Neural cell (in vitro differentiated cells): ENCODE measurements at regions not wholly inside any gene's neighbourhood (a gene's known extent, or its start where the extent isn't known, plus 50 kb on each side); places are given as distances from the start of the nearest gene placed in this dataset.

Source experiments
- H2AFZ ChIP-seq: fragments of 200-600, 300-800 bp; sonication (generic), shearing (Covaris generic); 2 replicates; pipeline ENCODE4 v1.6.0; 2014; ENCODE audit warnings: low read depth, mild to moderate bottlenecking, antibody characterized with exemption, low read length, moderate library complexity
- H3F3A ChIP-seq: fragments of 200-600 bp; shearing (Covaris generic); 2 replicates; pipeline ENCODE4 v1.6.1; 2016; ENCODE audit warnings: mild to moderate bottlenecking, moderate library complexity, mixed read lengths, antibody characterized with exemption, low read length; ENCODE audit not compliant: insufficient read depth, poor library complexity, severe bottlenecking
- H3K27ac ChIP-seq: fragments of 200-600, 300-800 bp; sonication (generic), shearing (Covaris generic); 2 replicates; pipeline ENCODE4 v1.5.1; 2014; ENCODE audit warnings: mild to moderate bottlenecking, low read length, moderate library complexity
- H3K27me3 ChIP-seq: fragments of 300-800, 200-600 bp; sonication (generic), shearing (Covaris generic); 2 replicates; pipeline ENCODE4 v1.6.0; 2014; ENCODE audit warnings: mild to moderate bottlenecking, low read depth, low read length, moderate library complexity; ENCODE audit not compliant: insufficient read depth
- H3K36me3 ChIP-seq: fragments of 300-800, 200-600 bp; sonication (generic), shearing (Covaris generic); 2 replicates; pipeline ENCODE4 v1.5.1; 2014; ENCODE audit warnings: mild to moderate bottlenecking, antibody characterized with exemption, low read length, moderate library complexity; ENCODE audit not compliant: insufficient read depth
- H3K4me2 ChIP-seq: fragments of 300-800, 200-600 bp; sonication (generic), shearing (Covaris generic); 2 replicates; pipeline ENCODE4 v1.6.0; 2014; ENCODE audit warnings: mild to moderate bottlenecking, low read length
- H3K4me3 ChIP-seq: fragments of 300-800, 200-600 bp; sonication (generic), shearing (Covaris generic); 2 replicates; pipeline ENCODE4 v1.5.1; 2014; ENCODE audit warnings: mild to moderate bottlenecking, low read length, moderate library complexity
- H3K79me2 ChIP-seq: fragments of 200-600 bp; shearing (Covaris generic); replicated peaks from 2 replicates; pipeline ENCODE4 v1.6.0; 2014; ENCODE audit warnings: mild to moderate bottlenecking, low read length, moderate library complexity; ENCODE audit not compliant: insufficient read depth
- H3K9ac ChIP-seq: fragments of 300-800, 200-600 bp; sonication (generic), shearing (Covaris generic); 2 replicates; pipeline ENCODE4 v1.6.1; 2016; ENCODE audit warnings: mild to moderate bottlenecking, low read length, mixed read lengths
- H3K9me2 ChIP-seq: fragments of 200-600 bp; shearing (Covaris generic); 2 replicates; pipeline ENCODE4 v1.6.1; 2016; ENCODE audit warnings: mild to moderate bottlenecking, low read length, mixed read lengths; ENCODE audit not compliant: insufficient read depth
- H3K9me3 ChIP-seq: fragments of 200-600, 300-800 bp; sonication (generic), shearing (Covaris generic); 2 replicates; pipeline ENCODE4 v1.6.1; 2016; ENCODE audit warnings: mild to moderate bottlenecking, mixed run types, low read length, moderate library complexity, mixed read lengths
- H4K20me1 ChIP-seq: fragments of 200-600 bp; shearing (Covaris generic); 2 replicates; pipeline ENCODE4 v1.6.1; 2016; ENCODE audit warnings: mild to moderate bottlenecking, mixed run types; ENCODE audit not compliant: insufficient read depth
- EP300 ChIP-seq: fragments of 450-650 bp; conservative IDR thresholded peaks from 2 replicates; pipeline ENCODE4 v1.6.1; 2014; ENCODE audit warnings: antibody characterized with exemption, mild to moderate bottlenecking, moderate library complexity; ENCODE audit not compliant: poor library complexity, severe bottlenecking
- EZH2 ChIP-seq: fragments of 200-600, 300-800 bp; shearing (Covaris generic), sonication (generic); IDR thresholded peaks from 2 replicates; pipeline ENCODE4 v1.6.1; 2014; ENCODE audit warnings: antibody characterized with exemption, low read length, borderline replicate concordance, mild to moderate bottlenecking; ENCODE audit not compliant: insufficient read depth, poor library complexity, severe bottlenecking
- MXI1 ChIP-seq: fragments of 450-650 bp; conservative IDR thresholded peaks from 2 replicates; pipeline ENCODE4 v1.6.1; 2014; ENCODE audit warnings: antibody characterized with exemption, mild to moderate bottlenecking; ENCODE audit not compliant: poor library complexity, severe bottlenecking
- POLR2AphosphoS5 ChIP-seq: IDR thresholded peaks from 2 replicates; pipeline ENCODE4 v1.6.1; 2012
- RAD21 ChIP-seq: fragments of 450-650 bp; conservative IDR thresholded peaks from 2 replicates; pipeline ENCODE4 v1.6.1; 2014; ENCODE audit warnings: antibody characterized with exemption, mild to moderate bottlenecking, moderate library complexity
- REST ChIP-seq: IDR thresholded peaks from 2 replicates; pipeline ENCODE4 v1.6.1; 2012; ENCODE audit warnings: borderline replicate concordance
- SMC3 ChIP-seq: fragments of 450-650 bp; conservative IDR thresholded peaks from 2 replicates; pipeline ENCODE4 v1.6.1; 2014; ENCODE audit warnings: antibody characterized with exemption, mild to moderate bottlenecking, moderate library complexity; ENCODE audit not compliant: poor library complexity
- TAF1 ChIP-seq: IDR thresholded peaks from 2 replicates; pipeline ENCODE4 v1.6.1; 2012; ENCODE audit warnings: low read depth
- TF ChIP-seq, protein P1 (sequence below): fragments of 450-650 bp; IDR thresholded peaks from 2 replicates; pipeline ENCODE4 v1.5.1; 2014; ENCODE audit warnings: antibody characterized with exemption, mild to moderate bottlenecking, moderate library complexity; ENCODE audit not compliant: poor library complexity, severe bottlenecking

DNA sequence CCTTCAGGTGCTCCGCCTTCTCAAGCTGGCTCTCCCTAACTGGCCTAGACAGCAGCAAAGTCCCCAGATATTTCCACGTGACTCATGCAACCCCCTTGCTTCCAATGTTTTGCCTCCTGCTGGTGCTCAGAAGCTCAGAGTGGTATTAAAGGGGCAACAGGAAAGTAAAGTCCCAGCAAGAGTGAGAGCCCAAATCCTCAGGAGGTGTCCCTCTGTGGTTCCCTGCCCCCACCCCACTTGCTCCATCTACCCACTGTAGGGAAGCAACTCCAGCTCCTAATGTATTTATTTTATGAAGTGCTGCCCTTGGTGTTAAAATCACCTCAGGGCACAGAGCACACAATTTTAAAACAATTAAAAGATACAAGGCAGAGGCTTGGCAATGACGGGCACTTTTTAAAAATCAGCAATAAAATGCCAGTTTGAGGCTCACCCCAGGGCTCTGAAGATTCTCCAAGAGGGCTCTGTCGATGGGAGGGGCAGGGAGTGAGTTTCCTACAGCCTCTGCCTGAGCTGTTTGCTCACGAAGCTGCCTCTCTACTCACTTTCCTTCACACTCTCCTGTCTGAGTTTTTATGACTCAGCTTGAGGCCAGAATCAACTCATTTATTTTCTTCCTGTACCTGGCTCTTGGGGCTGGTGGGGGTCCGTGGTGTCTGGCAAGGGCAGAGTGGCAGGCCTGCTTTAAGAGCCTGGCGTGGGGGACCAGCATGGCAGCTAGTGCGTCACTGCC lies 81.9 kb upstream of the MAX start:
- TF ChIP-seq EP300: no peak
- no peak for TF ChIP-seq SMC3
- TF ChIP-seq, protein P1, sequence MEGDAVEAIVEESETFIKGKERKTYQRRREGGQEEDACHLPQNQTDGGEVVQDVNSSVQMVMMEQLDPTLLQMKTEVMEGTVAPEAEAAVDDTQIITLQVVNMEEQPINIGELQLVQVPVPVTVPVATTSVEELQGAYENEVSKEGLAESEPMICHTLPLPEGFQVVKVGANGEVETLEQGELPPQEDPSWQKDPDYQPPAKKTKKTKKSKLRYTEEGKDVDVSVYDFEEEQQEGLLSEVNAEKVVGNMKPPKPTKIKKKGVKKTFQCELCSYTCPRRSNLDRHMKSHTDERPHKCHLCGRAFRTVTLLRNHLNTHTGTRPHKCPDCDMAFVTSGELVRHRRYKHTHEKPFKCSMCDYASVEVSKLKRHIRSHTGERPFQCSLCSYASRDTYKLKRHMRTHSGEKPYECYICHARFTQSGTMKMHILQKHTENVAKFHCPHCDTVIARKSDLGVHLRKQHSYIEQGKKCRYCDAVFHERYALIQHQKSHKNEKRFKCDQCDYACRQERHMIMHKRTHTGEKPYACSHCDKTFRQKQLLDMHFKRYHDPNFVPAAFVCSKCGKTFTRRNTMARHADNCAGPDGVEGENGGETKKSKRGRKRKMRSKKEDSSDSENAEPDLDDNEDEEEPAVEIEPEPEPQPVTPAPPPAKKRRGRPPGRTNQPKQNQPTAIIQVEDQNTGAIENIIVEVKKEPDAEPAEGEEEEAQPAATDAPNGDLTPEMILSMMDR: no peak
- no peak for TF ChIP-seq POLR2AphosphoS5
- TF ChIP-seq REST: no peak
- TF ChIP-seq MXI1: no peak
- no peak for TF ChIP-seq RAD21
- TF ChIP-seq EZH2: no peak
- no peak for TF ChIP-seq TAF1
- no peak overlapping the region for H3K9ac ChIP-seq
- H3K79me2 ChIP-seq: no peaks in the 10 kb centered on the region
- no peaks in the 10 kb centered on the region for H3K27me3 ChIP-seq
- no peaks in the 10 kb centered on the region for H3K9me3 ChIP-seq
- no peak overlapping the region for H3K4me2 ChIP-seq
- no peak overlapping the region for H3K27ac ChIP-seq
- H3K9me2 ChIP-seq: no peaks in the 10 kb centered on the region
- H3F3A ChIP-seq: no peaks in the 10 kb centered on the region
- H3K4me3 ChIP-seq: no peak overlapping the region
- H3K36me3 ChIP-seq: no peaks in the 10 kb centered on the region
- no peaks in the 10 kb centered on the region for H4K20me1 ChIP-seq
- H2AFZ ChIP-seq: no peak overlapping the region

DNA sequence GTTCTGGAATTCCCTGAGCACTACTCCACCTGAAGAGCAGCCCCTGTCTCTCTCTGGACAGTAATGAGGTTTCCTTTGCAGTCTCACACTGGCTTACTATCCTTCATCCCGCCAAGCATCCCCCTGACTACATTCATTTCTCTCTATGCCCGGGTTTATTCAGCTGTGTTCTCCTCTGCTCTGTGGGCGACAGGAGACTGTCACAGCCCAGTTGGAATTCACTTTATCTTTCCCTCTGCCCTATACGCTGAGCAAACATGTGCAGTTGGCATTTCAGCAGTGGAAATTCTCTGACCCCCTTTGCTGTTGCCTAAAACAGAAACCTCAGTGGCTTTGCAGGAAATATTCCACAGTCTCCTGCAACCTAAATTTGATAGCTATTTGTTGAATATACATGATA lies 83.5 kb upstream of the MAX start:
- Histone ChIP-seq H3F3A (no peaks in the 10 kb centered on the region), H2AFZ (no peak overlapping the region), H3K27ac (no peak overlapping the region), H3K4me2 (no peak overlapping the region), H3K9ac (no peak overlapping the region), H3K9me2 (no peaks in the 10 kb centered on the region), H3K36me3 (no peaks in the 10 kb centered on the region), H4K20me1 (no peaks in the 10 kb centered on the region), H3K79me2 (no peaks in the 10 kb centered on the region), H3K27me3 (no peaks in the 10 kb centered on the region), H3K9me3 (no peaks in the 10 kb centered on the region), H3K4me3 (no peak overlapping the region)
- TF ChIP-seq EZH2 (no peak), SMC3 (no peak), EP300 (no peak), MXI1 (no peak), TAF1 (no peak)
- TF ChIP-seq, protein P1: no peak
